GM12891 (cell line): ENCODE measurements at regions not wholly inside any gene's neighbourhood (a gene's known extent, or its start where the extent isn't known, plus 50 kb on each side); places are given as distances from the start of the nearest gene placed in this dataset.

ENCODE experiments used
- POLR2A ChIP-seq: IDR thresholded peaks from 2 replicates; pipeline ENCODE4 v1.6.1; 2011; ENCODE audit warnings: low read depth, low read length, control low read depth
- POLR2AphosphoS5 ChIP-seq: IDR thresholded peaks from 2 replicates; pipeline ENCODE4 v1.6.1; 2011; ENCODE audit warnings: low read depth, low read length, control low read depth
- SPI1 ChIP-seq: IDR thresholded peaks from 2 replicates; pipeline ENCODE4 v1.6.1; 2011; ENCODE audit warnings: low read depth, low read length, control low read depth

DNA sequence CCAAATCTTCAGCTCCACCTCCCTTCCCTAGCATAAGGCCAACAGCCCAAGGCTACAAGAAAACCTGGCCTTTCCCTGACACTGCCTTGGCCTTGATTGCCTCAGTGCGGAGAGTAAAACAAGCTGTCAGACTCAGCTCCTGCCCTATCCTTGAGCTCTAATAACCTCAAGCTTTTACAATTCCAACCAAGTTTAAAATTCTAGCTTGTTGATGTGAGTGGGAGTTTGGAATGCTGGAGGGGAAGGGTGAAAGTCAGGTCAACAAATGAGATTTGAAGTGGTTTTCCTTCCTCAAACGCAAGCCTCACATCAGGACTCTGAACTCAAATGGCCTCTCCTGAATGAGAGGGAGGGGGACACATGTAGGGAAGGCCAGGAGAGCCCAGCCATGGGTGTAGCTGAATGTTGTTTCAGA lies 197.0 kb upstream of the VLDLR start:
- TF ChIP-seq POLR2AphosphoS5 (no peak), POLR2A (no peak), SPI1 (no peak)
